ENCODE measurements at regions not wholly inside any gene's neighbourhood (a gene's known extent, or its start where the extent isn't known, plus 50 kb on each side); places are given as distances from the start of the nearest gene placed in this dataset.

DNA sequence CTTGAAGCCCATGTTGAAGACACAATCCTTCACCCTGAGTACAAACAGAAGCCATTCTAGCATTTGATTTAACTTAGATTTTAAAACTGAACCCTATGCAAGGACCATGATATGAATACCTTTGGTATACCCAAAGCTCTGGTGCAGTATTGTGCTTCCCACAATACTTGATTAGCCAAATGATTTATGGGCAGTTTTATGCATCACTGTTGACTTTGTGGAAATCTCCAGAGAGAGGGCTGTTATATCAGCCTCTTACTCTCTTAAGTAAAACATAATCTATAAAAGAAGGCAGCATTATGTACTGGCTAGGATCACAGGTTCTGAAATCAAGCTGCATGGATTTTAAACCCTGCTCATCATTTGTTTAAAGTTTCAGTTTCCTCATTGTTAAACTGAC lies 762.8 kb downstream of the EFNA5 start:
- TF ChIP-seq, protein P1, sequence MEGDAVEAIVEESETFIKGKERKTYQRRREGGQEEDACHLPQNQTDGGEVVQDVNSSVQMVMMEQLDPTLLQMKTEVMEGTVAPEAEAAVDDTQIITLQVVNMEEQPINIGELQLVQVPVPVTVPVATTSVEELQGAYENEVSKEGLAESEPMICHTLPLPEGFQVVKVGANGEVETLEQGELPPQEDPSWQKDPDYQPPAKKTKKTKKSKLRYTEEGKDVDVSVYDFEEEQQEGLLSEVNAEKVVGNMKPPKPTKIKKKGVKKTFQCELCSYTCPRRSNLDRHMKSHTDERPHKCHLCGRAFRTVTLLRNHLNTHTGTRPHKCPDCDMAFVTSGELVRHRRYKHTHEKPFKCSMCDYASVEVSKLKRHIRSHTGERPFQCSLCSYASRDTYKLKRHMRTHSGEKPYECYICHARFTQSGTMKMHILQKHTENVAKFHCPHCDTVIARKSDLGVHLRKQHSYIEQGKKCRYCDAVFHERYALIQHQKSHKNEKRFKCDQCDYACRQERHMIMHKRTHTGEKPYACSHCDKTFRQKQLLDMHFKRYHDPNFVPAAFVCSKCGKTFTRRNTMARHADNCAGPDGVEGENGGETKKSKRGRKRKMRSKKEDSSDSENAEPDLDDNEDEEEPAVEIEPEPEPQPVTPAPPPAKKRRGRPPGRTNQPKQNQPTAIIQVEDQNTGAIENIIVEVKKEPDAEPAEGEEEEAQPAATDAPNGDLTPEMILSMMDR (conservative IDR thresholded peaks at IDR 0.05; ENCODE audit: low read depth, low read length), result no peak
- no peak for TF ChIP-seq EZH2 (IDR thresholded peaks at IDR 0.05; ENCODE audit: borderline replicate concordance, low read depth, low read length, poor library complexity, severe bottlenecking)

All from A673 (cell line).